Progenitor cell of endocrine pancreas (in vitro differentiated cells): ENCODE measurements at regions not wholly inside any gene's neighbourhood (a gene's known extent, or its start where the extent isn't known, plus 50 kb on each side); places are given as distances from the start of the nearest gene placed in this dataset.
A peak's percentile ranks its signal among the peaks of the same experiment; 100 is the strongest.

Experiments
- DNase-seq: peaks from one replicate; pipeline ENCODE4 v3.0.0; 2021; ENCODE audit warnings: low spot score; ENCODE audit not compliant: unreplicated experiment
- H3K27ac Mint-ChIP-seq: 2 replicates; pipeline ENCODE4 v1.8.0; 2021; ENCODE audit warnings: mild to moderate bottlenecking, moderate library complexity, mixed read lengths
- H3K27me3 Mint-ChIP-seq: 2 replicates; pipeline ENCODE4 v1.8.0; 2021; ENCODE audit warnings: mixed read lengths
- H3K36me3 Mint-ChIP-seq: 2 replicates; pipeline ENCODE4 v1.8.0; 2022; ENCODE audit warnings: mixed read lengths; ENCODE audit not compliant: insufficient read depth
- H3K4me1 Mint-ChIP-seq: 2 replicates; pipeline ENCODE4 v1.8.0; 2021; ENCODE audit warnings: low read depth, mixed read lengths
- H3K4me3 Mint-ChIP-seq: 2 replicates; pipeline ENCODE4 v1.8.0; 2021; ENCODE audit warnings: low read depth, mild to moderate bottlenecking, moderate library complexity, mixed read lengths
- H3K9me3 Mint-ChIP-seq: 2 replicates; pipeline ENCODE4 v1.8.0; 2021; ENCODE audit warnings: low read depth, mixed read lengths
- TF ChIP-seq, protein P1 (sequence below): fragments of 200-600 bp; sonication (generic); IDR thresholded peaks from one replicate; pipeline ENCODE4 v1.5.0; 2021; ENCODE audit warnings: antibody characterized with exemption, mild to moderate bottlenecking; ENCODE audit not compliant: unreplicated experiment

DNA sequence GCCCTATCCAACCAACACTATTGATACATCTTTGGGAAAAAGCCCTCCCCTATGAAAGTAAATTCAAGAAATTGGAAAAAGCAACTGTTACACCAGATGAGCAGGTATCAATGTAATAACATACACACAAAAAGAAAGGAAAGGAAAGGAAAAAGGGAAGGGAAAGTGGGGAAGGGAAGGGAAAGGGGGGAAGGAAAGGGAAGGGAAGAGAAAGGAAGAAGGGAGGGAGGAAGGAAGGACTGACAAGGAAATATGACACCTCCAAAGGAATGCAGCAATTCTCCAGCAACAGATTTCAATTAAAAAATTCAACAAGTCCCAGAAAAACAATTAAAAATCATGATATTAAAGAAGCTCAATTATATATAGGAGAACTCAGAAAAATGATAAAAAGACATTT is 176.9 kb upstream of the OPRM1 start:
- no peak overlapping the region for H3K4me3 Mint-ChIP-seq
- H3K4me1 Mint-ChIP-seq, result peaks cover 11% of the 10 kb centered on the region
- TF ChIP-seq, protein P1, sequence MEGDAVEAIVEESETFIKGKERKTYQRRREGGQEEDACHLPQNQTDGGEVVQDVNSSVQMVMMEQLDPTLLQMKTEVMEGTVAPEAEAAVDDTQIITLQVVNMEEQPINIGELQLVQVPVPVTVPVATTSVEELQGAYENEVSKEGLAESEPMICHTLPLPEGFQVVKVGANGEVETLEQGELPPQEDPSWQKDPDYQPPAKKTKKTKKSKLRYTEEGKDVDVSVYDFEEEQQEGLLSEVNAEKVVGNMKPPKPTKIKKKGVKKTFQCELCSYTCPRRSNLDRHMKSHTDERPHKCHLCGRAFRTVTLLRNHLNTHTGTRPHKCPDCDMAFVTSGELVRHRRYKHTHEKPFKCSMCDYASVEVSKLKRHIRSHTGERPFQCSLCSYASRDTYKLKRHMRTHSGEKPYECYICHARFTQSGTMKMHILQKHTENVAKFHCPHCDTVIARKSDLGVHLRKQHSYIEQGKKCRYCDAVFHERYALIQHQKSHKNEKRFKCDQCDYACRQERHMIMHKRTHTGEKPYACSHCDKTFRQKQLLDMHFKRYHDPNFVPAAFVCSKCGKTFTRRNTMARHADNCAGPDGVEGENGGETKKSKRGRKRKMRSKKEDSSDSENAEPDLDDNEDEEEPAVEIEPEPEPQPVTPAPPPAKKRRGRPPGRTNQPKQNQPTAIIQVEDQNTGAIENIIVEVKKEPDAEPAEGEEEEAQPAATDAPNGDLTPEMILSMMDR, result no peak
- no peak for DNase-seq
- no peaks in the 10 kb centered on the region for H3K27me3 Mint-ChIP-seq
- no peaks in the 10 kb centered on the region for H3K36me3 Mint-ChIP-seq
- H3K9me3 Mint-ChIP-seq, result peaks cover 14% of the 10 kb centered on the region
- no peak overlapping the region for H3K27ac Mint-ChIP-seq

DNA sequence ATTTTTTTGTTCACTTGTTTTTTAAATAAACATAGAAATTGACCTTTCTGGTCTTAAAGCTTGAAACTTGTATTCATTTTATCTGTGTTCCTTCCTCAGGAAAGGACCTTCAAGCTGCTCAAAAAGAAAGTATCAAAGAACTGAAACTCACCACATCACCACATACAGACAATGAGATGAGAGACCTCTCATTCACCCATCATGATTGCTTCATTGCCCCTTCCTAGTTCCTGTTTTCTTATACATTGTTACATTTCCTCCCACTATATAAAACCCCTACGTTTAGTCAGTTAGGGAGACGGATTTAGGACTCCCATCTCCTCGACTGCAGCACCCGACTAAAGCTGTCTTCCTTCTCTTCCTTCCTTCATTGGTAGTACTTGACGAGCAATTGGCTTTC is 180.5 kb upstream of the OPRM1 start:
- Mint-ChIP-seq H3K4me3 (no peak overlapping the region), H3K27me3 (no peaks in the 10 kb centered on the region), H3K9me3 (peaks cover 18% of the 10 kb centered on the region), H3K36me3 (peaks cover 4% of the 10 kb centered on the region), H3K27ac (no peak overlapping the region), H3K4me1 (peaks cover 15% of the 10 kb centered on the region)
- no peak for DNase-seq
- TF ChIP-seq, protein P1, result no peak

DNA sequence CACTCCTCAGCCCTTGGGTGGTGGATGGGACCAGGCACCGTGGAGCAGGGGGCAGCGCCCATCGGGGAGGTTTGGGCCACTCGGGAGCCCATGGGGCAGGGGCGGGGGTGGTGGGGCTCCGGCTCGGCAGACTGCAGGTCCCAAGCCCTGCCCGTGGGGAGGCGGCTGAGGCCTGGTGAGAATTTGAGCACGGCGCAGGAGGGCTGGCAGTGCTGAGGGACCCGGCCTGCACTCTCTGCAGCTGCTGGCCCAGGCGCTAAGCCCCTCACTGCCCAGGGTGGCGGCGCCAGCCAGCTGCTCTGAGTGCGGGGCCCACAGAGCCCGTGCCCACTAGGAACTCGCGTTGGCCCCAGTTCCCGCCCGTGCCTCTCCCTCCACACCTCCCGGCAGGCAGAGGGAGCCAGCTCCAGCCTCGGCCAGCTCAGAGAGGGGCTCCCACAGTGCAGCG is 182.1 kb upstream of the OPRM1 start:
- Mint-ChIP-seq H3K4me1 (peaks cover 31% of the 10 kb centered on the region), H3K4me3 (no peak overlapping the region)
- TF ChIP-seq, protein P1, result no peak

DNA sequence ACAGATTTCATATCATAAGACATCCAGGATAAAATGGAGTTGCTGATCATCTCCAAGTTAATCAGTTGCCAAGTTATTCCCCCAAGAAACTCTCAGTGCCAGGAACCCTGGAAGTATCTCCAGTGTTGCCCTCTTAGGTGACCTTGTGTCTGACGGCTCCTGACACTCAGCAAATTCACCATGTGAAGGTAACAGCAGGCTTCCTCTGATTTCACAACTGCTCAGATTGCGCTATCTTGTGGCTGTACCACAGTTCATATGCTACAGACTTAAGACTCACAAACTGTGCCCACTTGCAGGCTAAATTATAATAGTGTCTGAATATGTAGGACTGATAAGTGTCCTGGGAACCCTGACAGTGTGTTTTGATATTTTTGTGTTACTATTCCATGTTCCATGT is 186.6 kb upstream of the OPRM1 start:
- H3K4me1 Mint-ChIP-seq, result peaks cover 31% of the 10 kb centered on the region
- peak overlapping the region; percentile 62 for H3K27ac Mint-ChIP-seq
- H3K27me3 Mint-ChIP-seq, result no peaks in the 10 kb centered on the region
- TF ChIP-seq, protein P1, result no peak
- peaks cover 7% of the 10 kb centered on the region for H3K36me3 Mint-ChIP-seq
- H3K4me3 Mint-ChIP-seq, result no peak overlapping the region
- DNase-seq, result no peak
- peaks cover 14% of the 10 kb centered on the region for H3K9me3 Mint-ChIP-seq

More for the DNA sequence above, 182.1 kb upstream of the OPRM1 start:
- Mint-ChIP-seq H3K27me3 (no peaks in the 10 kb centered on the region), H3K9me3 (peaks cover 12% of the 10 kb centered on the region), H3K27ac (no peak overlapping the region), H3K36me3 (peaks cover 4% of the 10 kb centered on the region)
- no peak for DNase-seq

DNA sequence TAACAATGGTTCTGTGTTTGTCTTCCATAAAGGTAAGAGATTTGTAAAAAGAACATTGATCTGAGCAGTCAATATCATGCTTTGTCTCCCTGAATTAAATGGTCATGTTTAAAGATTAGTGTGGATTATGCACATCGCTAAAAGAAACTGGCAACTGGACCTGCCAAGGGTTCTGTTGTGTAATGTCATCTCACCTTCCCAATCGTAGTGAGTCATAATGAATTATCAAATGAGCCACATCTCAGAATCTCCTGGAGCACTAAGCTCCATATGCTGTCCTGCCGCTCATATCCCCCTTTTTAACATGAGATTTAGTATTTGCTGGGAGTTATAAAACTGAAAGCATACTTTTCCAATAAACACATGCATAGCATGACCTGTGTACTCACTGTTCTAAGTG is 187.0 kb upstream of the OPRM1 start:
- no peak overlapping the region for H3K4me3 Mint-ChIP-seq
- H3K4me1 Mint-ChIP-seq, result peaks cover 31% of the 10 kb centered on the region
- H3K27ac Mint-ChIP-seq, result no peak overlapping the region
- no peak for DNase-seq
- H3K9me3 Mint-ChIP-seq, result peaks cover 14% of the 10 kb centered on the region
- H3K27me3 Mint-ChIP-seq, result no peaks in the 10 kb centered on the region
- H3K36me3 Mint-ChIP-seq, result peaks cover 7% of the 10 kb centered on the region
- TF ChIP-seq, protein P1, result no peak
